ENCODE measurements at regions not wholly inside any gene's neighbourhood (a gene's known extent, or its start where the extent isn't known, plus 50 kb on each side); places are given as distances from the start of the nearest gene placed in this dataset.

- Mint-ChIP-seq H3K27ac (no peak overlapping the region), H3K4me3 (no peak overlapping the region), H3K36me3 (peaks cover 0 to 4% (median 0%) of the 10 kb centered on the region in 3 donors), H3K27me3 (ENCODE audit: low read depth in 3 of 3) (peaks cover 0 to 6% (median 0%) of the 10 kb centered on the region in 3 donors), H3K4me1 (no peaks in the 10 kb centered on the region), H3K9me3 (peaks cover 0 to 28% (median 5%) of the 10 kb centered on the region in 6 donors)
- no peak for DNase-seq
Observed at GRCh38 chr3:181066143-181067087, 76.9 kb upstream of the DNAJC19 start.

GRCh38 chr3:181056136-181056732, 66.7 kb upstream of the DNAJC19 start:
- peaks cover 2 to 10% (median 3%) of the 10 kb centered on the region in 6 donors for H3K9me3 Mint-ChIP-seq
- peaks cover 0 to 6% (median 0%) of the 10 kb centered on the region in 3 donors for H3K36me3 Mint-ChIP-seq
- H3K4me3 Mint-ChIP-seq: no peak overlapping the region
- no peaks in the 10 kb centered on the region for H3K4me1 Mint-ChIP-seq
- H3K27ac Mint-ChIP-seq: no peak overlapping the region
- no peak for DNase-seq
- peaks cover 0 to 3% (median 0%) of the 10 kb centered on the region in 3 donors for H3K27me3 Mint-ChIP-seq (ENCODE audit: low read depth in 3 of 3)

GRCh38 chr3:181054538-181054937, 65.0 kb upstream of the DNAJC19 start:
- H3K27ac Mint-ChIP-seq: no peak overlapping the region
- peaks cover 0 to 10% (median 3%) of the 10 kb centered on the region in 6 donors for H3K9me3 Mint-ChIP-seq
- H3K4me3 Mint-ChIP-seq: no peak overlapping the region
- DNase-seq: no peak
- H3K36me3 Mint-ChIP-seq: peaks cover 0 to 6% (median 0%) of the 10 kb centered on the region in 3 donors
- H3K27me3 Mint-ChIP-seq (ENCODE audit: low read depth in 3 of 3): no peaks in the 10 kb centered on the region
- H3K4me1 Mint-ChIP-seq: no peaks in the 10 kb centered on the region

GRCh38 chr3:181052256-181052655, 62.7 kb upstream of the DNAJC19 start:
- H3K27me3 Mint-ChIP-seq (ENCODE audit: low read depth in 3 of 3): no peaks in the 10 kb centered on the region
- no peak overlapping the region for H3K27ac Mint-ChIP-seq
- H3K9me3 Mint-ChIP-seq: peaks cover 4 to 22% (median 5%) of the 10 kb centered on the region in 6 donors
- no peak overlapping the region for H3K4me3 Mint-ChIP-seq
- DNase-seq: no peak
- no peaks in the 10 kb centered on the region for H3K4me1 Mint-ChIP-seq
- H3K36me3 Mint-ChIP-seq: peaks cover 0 to 6% (median 0%) of the 10 kb centered on the region in 3 donors

- DNase-seq: no peak
- no peak overlapping the region for H3K4me3 Mint-ChIP-seq
- H3K27ac Mint-ChIP-seq: no peak overlapping the region
- no peaks in the 10 kb centered on the region for H3K4me1 Mint-ChIP-seq
- peaks cover 0 to 6% (median 0%) of the 10 kb centered on the region in 3 donors for H3K36me3 Mint-ChIP-seq
- H3K27me3 Mint-ChIP-seq (ENCODE audit: low read depth in 3 of 3): peaks cover 0 to under 1% (median 0%) of the 10 kb centered on the region in 3 donors
- peaks cover 5 to 33% (median 11%) of the 10 kb centered on the region in 6 donors for H3K9me3 Mint-ChIP-seq
Observed at GRCh38 chr3:181050738-181051137, 61.2 kb upstream of the DNAJC19 start.

- H3K4me1 Mint-ChIP-seq: no peaks in the 10 kb centered on the region
- H3K27me3 Mint-ChIP-seq (ENCODE audit: low read depth in 3 of 3): peaks cover 0 to 7% (median 0%) of the 10 kb centered on the region in 3 donors
- peaks cover 24 to 47% (median 32%) of the 10 kb centered on the region in 6 donors for H3K9me3 Mint-ChIP-seq
- H3K36me3 Mint-ChIP-seq: no peaks in the 10 kb centered on the region
- no peak overlapping the region for H3K27ac Mint-ChIP-seq
- H3K4me3 Mint-ChIP-seq: no peak overlapping the region
- DNase-seq: no peak
Observed at GRCh38 chr3:181040030-181040429, 50.5 kb upstream of the DNAJC19 start.

Data from immature natural killer cell (primary cell).